ENCODE measurements at regions not wholly inside any gene's neighbourhood (a gene's known extent, or its start where the extent isn't known, plus 50 kb on each side); places are given as distances from the start of the nearest gene placed in this dataset.

GRCh38 chr11:122355968-122356367 lies 240.0 kb upstream of the BLID start:
- H4K20me1 ChIP-seq (ENCODE audit: insufficient read depth) = no peaks in the 10 kb centered on the region
- ChIA-PET CTCF (no interaction called here), POLR2A (no interaction called here), RAD21 (ENCODE audit: low non-redundant PET in 1 of 2, low total read pairs in 2 of 2, uncharacterized antibody in 2 of 2, unreplicated experiment in 2 of 2) (no interaction called here)
- no peaks in the 10 kb centered on the region for H3K27me3 ChIP-seq (ENCODE audit: insufficient read depth, low read length)
- no peak overlapping the region for H3K4me3 ChIP-seq (replicated peaks in 1 of 2; ENCODE audit: low read depth in 1 of 2, low read length in 2 of 2)
- no peaks in the 10 kb centered on the region for H3K9me3 ChIP-seq (ENCODE audit: control insufficient read depth in 1 of 2, insufficient read depth in 1 of 2, low read depth in 1 of 2, low read length in 2 of 2)
- TF ChIP-seq ZFX (IDR thresholded peaks at IDR 0.05) = no peak
- TF ChIP-seq ZBTB33 (IDR thresholded peaks at IDR 0.05; ENCODE audit: extremely low read depth, insufficient replicate concordance, low read length) = no peak
- TF ChIP-seq YY1 (IDR thresholded peaks at IDR 0.05; ENCODE audit: extremely low read depth, insufficient replicate concordance, low read depth, low read length) = no peak
- TF ChIP-seq EZH2phosphoT487 (IDR thresholded peaks at IDR 0.05; ENCODE audit: borderline replicate concordance) = no peak
- TF ChIP-seq EZH2 (IDR thresholded peaks at IDR 0.05) = no peak
- no peak for TF ChIP-seq POLR2AphosphoS5 (IDR thresholded peaks at IDR 0.05; ENCODE audit: low read depth, low read length)
- no peak for TF ChIP-seq CBX3 (IDR thresholded peaks at IDR 0.05; ENCODE audit: low read depth)
- TF ChIP-seq CTCF (IDR thresholded peaks at IDR 0.05 in 2 of 3, conservative IDR thresholded peaks at IDR 0.05 in 1 of 3; ENCODE audit: borderline replicate concordance in 1 of 3, insufficient read depth in 1 of 3, low read depth in 2 of 3, low read length in 2 of 3) = no peak
- TF ChIP-seq JUND (IDR thresholded peaks at IDR 0.05) = no peak
- TF ChIP-seq SIN3A (IDR thresholded peaks at IDR 0.05; ENCODE audit: low read depth) = no peak
- TF ChIP-seq RAD21 (IDR thresholded peaks at IDR 0.05; ENCODE audit: low read depth) = no peak
- no peak for TF ChIP-seq FOSL1 (IDR thresholded peaks at IDR 0.05; ENCODE audit: low read depth)
- no peak for TF ChIP-seq POLR2A (IDR thresholded peaks at IDR 0.05; ENCODE audit: borderline replicate concordance, extremely low read depth, insufficient read depth, insufficient read length)
- TF ChIP-seq CEBPB (IDR thresholded peaks at IDR 0.05; ENCODE audit: low read depth) = no peak
- no peak overlapping the region for H3K4me2 ChIP-seq (ENCODE audit: low read length)
- ATAC-seq = no peak
- H3K36me3 ChIP-seq (ENCODE audit: control insufficient read depth in 1 of 2, insufficient read depth in 2 of 2, low read length in 2 of 2) = no peaks in the 10 kb centered on the region
- H3K9me2 ChIP-seq (ENCODE audit: insufficient read depth) = no peaks in the 10 kb centered on the region
- H3K27ac ChIP-seq (ENCODE audit: low read depth, low read length) = no peak overlapping the region
- H3K79me2 ChIP-seq (ENCODE audit: insufficient read depth, low read length) = no peaks in the 10 kb centered on the region
- no peaks in the 10 kb centered on the region for H3K4me1 ChIP-seq (ENCODE audit: control insufficient read depth in 1 of 2, insufficient read depth in 2 of 2, low read length in 2 of 2)
- no peak overlapping the region for H3K9ac ChIP-seq (ENCODE audit: low read length)
- DNase-seq (ENCODE audit: low read depth, low spot score) = no peak
- H2AFZ ChIP-seq (ENCODE audit: low read depth, low read length, poor library complexity, severe bottlenecking) = no peak overlapping the region
- intact Hi-C loops (cut with micrococcal nuclease) = no loop called here
- BruUV-seq (replicated peaks) = no TSS peak

Data from HCT116 (cell line).